ENCODE measurements at regions not wholly inside any gene's neighbourhood (a gene's known extent, or its start where the extent isn't known, plus 50 kb on each side); places are given as distances from the start of the nearest gene placed in this dataset.

DNA sequence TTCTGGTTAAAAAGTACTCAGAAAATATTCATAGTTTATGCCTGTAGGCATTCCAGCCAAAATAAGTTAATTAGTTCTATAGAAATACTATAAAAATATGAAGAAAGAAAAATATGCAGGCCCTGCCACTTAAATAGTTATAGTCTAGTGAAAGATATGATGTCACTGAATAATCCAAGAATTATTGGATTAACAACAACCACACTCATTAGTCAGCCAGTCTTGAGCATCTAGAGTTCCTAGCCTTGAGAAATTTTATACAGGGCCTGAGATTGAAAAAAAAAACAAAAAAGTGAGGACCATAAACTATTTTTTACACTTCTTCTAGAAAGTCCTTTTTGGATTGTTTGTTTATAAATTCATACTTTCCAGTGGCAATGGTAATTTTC, 823.0 kb downstream of the FAT4 start:
- TF ChIP-seq POLR2AphosphoS5 (IDR thresholded peaks at IDR 0.05) (no peak), CTCF (IDR thresholded peaks at IDR 0.05 in 8 of 11, conservative IDR thresholded peaks at IDR 0.05 in 3 of 11) (no peak), POLR2A (IDR thresholded peaks at IDR 0.05) (no peak)

Data from spleen (tissue), 7 donors.